Fibroblast of the aortic adventitia (primary cell): ENCODE measurements at regions not wholly inside any gene's neighbourhood (a gene's known extent, or its start where the extent isn't known, plus 50 kb on each side); places are given as distances from the start of the nearest gene placed in this dataset.
A peak's percentile ranks its signal among the peaks of the same experiment; 100 is the strongest.
"Not testable (repeated sequence)": the region's sequence is repeated elsewhere in the genome, so short reads cannot be mapped to it uniquely, and the experiment has no call there.

Experiments
- DNase-seq: peaks from one replicate; pipeline ENCODE4 v3.0.0-alpha.2; 2010; ENCODE audit warnings: low read depth
- H3K4me3 ChIP-seq: 2 replicates; pipeline ENCODE4 v1.5.1; 2011; ENCODE audit warnings: low read depth, mild to moderate bottlenecking, control low read depth, low read length, moderate library complexity
- TF ChIP-seq, protein P1 (sequence below): IDR thresholded peaks from 2 replicates; pipeline ENCODE4 v1.5.1; 2011; ENCODE audit warnings: mild to moderate bottlenecking, low read length, control low read depth, inconsistent platforms; ENCODE audit not compliant: insufficient read depth

- peak; percentile 34 for DNase-seq
- no peak overlapping the region for H3K4me3 ChIP-seq
- TF ChIP-seq, protein P1, sequence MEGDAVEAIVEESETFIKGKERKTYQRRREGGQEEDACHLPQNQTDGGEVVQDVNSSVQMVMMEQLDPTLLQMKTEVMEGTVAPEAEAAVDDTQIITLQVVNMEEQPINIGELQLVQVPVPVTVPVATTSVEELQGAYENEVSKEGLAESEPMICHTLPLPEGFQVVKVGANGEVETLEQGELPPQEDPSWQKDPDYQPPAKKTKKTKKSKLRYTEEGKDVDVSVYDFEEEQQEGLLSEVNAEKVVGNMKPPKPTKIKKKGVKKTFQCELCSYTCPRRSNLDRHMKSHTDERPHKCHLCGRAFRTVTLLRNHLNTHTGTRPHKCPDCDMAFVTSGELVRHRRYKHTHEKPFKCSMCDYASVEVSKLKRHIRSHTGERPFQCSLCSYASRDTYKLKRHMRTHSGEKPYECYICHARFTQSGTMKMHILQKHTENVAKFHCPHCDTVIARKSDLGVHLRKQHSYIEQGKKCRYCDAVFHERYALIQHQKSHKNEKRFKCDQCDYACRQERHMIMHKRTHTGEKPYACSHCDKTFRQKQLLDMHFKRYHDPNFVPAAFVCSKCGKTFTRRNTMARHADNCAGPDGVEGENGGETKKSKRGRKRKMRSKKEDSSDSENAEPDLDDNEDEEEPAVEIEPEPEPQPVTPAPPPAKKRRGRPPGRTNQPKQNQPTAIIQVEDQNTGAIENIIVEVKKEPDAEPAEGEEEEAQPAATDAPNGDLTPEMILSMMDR, result no peak
Measured at GRCh38 chr1:245001252-245001651, 136.9 kb upstream of the HNRNPU start.

DNA sequence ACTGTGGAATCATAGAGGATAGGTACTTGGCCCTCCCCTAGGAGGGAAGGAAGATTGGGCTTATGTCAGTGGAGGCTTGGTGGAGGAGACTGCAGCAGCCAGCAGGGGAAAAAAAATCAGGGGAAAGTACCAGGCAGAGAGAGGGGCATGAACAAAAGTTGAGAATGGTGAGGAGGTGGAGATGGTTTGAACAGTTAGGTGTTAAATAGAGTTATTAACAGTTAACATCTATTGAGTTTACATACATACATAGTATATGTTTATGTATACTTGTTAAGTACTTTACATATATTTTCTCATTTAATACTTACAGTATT, 136.5 kb upstream of the HNRNPU start:
- TF ChIP-seq, protein P1, result no peak
- no peak overlapping the region for H3K4me3 ChIP-seq
- no peak for DNase-seq

GRCh38 chr1:244999644-245000043, 135.3 kb upstream of the HNRNPU start:
- H3K4me3 ChIP-seq, DNase-seq: not testable (repeated sequence)

DNA sequence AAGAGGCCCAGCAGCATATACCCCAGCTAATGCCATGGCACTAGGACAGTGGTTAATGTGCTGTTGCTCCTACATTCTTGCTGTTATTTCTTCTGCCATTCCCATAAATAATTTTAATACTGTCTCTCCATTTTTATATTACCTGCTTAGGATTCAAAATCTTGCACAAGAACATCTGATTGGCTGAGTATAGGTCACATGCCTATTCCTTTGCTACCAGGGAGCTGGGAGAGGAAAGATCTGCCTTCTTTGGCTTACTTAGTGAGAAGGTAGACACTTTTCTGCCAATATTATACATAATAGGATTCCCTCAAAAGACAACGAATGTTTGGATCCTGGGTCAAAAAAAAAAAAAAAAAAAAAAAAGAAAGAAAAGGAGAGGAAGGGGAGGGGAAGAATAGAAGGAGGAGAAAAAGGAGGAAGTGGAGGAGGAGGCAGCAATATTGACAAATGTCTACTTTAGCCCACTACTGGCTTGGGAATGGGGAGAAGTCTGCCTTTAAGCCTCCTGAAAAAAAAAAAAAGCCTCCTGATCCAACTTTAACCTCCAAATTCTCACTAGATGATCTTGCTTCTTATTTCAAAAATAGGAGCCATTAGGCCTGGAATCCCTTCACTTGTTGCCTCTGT, 134.5 kb upstream of the HNRNPU start:
- TF ChIP-seq, protein P1, result no peak
- H3K4me3 ChIP-seq, result no peak overlapping the region
- no peak for DNase-seq

GRCh38 chr1:244995602-244996400, 131.5 kb upstream of the HNRNPU start:
- no peak for DNase-seq
- TF ChIP-seq, protein P1, result no peak

GRCh38 chr1:244992833-244993232, 128.5 kb upstream of the HNRNPU start:
- DNase-seq, result no peak
- H3K4me3 ChIP-seq, result no peak overlapping the region
- TF ChIP-seq, protein P1, result no peak

More at GRCh38 chr1:244995602-244996400, 131.5 kb upstream of the HNRNPU start:
- H3K4me3 ChIP-seq, result no peak overlapping the region

DNA sequence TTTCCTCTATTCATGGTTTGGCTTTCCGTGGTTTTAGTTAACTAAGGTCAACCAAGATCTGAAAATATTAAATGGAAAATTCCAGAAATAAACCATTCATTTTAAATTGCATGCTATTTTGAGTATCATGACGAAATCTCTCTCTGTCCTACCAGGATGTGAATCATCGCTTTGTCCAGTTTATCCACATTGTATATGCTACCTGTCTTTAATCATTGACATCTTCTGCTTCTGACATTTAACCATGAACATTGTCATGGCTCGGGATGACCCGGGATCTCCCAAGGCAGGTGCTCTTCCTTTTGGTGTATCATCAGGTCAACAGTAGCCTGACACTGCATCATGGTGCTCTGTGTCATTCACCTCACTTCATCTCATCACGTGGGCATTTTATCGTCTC, 125.5 kb upstream of the HNRNPU start:
- H3K4me3 ChIP-seq, result no peak overlapping the region
- DNase-seq, result peak; percentile 26
- TF ChIP-seq, protein P1, result no peak
